HG02938 (cell line): ENCODE measurements at regions not wholly inside any gene's neighbourhood (a gene's known extent, or its start where the extent isn't known, plus 50 kb on each side); places are given as distances from the start of the nearest gene placed in this dataset.

ENCODE experiments used
- ATAC-seq: cut with Tn5 transposase; IDR thresholded peaks from one replicate; pipeline ENCODE4 v1.9.1; 2021; ENCODE audit warnings: mild to moderate bottlenecking, moderate library complexity; ENCODE audit not compliant: unreplicated experiment

DNA sequence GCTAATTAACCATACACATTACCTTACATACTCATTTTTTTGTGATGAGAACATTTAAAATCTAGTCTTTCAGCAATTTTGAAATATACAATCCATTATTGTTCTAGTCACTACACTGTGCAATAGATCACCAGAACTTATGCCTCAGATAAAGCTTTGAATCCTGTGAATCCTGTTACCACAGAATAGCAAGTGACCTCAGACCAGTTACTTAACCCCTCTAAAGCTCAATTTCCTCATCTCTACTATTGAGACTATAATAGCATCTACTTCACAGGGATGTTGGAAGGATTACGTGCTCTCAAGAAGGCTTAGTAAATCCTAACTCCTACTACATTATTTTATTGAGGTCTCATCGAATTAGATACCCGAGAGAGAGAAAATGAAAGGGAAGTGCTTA lies 60.2 kb upstream of the PIP5K1B start:
- ATAC-seq: no peak

DNA sequence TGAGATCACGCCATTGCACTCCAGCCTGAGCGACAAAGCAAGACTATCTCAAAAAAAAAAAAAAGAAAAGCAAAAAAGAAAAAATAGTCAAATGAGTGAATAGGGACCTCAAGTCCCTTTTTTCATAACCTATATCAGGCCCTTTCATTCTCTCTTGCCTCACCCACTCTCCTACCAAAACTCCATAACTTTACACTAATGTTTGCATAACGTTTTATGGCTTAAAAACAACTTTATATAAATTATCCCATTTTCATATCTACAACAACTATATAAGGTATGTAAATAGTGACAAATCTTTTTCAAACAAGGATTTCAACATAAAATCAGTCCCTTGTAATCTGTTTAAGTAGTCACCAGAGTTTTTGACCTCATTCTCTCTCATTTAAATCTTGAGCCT lies 56.9 kb upstream of the PIP5K1B start:
- no peak for ATAC-seq

DNA sequence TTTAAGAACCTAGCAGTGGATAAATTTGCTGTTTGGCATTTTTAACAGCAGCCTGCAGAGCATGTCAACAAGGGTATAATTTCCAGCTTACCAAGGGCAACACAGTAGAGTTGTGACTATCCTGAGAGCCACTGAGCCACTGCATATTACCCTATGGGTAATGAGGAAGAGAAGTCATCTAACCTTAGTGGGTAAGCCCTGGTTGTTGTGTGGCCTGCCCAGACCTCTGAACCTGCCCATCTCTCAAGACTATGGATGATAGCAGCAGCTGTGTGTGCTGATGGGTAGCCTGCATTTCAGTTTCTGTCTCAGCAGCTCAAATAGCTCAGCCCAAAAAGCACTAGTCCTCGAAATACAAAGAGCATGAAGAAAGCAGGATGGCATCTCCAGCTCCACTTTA lies 56.1 kb upstream of the PIP5K1B start:
- ATAC-seq: no peak

DNA sequence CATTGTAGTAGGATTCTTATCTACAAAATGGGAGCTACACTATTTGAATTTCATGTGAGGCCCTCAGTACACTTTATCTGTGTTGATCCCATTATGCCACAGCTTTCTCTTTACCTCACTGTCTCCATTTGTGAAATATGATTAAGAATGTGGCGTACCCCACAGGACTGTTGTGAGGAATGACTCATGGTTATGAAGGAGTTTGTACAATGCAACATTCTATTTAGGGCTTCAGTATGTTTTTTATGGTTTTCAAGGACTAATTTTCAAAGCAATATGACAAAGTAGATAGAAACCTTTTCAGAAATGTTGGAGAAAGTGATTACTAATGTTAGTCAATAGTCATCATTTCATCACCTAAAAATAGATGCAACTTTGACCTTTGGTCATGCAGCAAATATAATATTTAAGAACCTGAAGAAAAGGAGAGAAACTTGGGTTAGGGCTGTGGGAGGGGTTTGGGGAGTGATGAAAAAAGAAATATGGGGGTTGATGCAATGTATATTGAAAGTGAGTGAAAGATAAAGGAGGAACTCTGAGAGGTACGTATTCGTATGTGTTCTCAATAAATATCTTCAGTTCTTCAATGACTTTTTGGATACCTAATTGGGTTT lies 53.7 kb upstream of the PIP5K1B start:
- peak; percentile 41 for ATAC-seq

DNA sequence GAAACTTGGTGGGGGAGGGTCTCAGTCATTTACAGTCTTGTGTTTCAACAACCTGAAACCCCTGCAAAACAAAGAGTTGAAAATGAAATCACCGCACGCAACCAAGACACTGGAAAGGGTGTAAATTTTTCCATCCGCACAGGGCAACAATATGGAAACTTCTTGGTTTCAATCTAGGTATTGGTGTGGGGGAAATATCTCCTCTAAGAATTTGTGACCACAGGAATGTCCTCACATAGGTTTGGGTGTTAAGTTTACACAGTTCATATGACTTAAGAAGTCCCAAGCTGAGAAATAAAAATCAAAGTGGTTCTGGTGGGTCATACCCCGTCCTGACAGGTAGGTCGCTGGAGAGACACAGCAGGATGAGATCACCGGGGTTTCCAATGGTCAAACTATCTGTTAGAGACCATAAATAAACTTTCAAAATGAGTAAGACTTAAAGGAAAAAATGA lies 51.9 kb upstream of the PIP5K1B start:
- ATAC-seq: peak; percentile 79

DNA sequence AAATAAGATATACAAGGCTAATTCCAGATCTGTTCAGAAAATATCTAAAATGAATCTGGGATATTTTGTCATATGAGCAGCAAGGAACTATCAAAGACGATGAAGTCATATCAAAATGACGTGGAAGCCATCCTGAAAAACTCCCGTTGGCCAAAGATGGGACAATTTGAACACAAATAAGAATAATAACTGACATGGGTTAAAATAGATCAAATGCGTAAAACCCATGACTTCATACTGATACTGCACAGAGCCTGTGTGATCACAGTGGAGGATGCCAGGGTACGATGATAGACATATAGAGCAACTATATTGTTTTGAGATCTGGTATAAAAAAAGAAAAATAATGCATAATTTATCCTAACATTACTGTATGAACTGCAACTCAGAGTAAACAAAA lies 51.0 kb upstream of the PIP5K1B start:
- ATAC-seq: no peak
